Esophagus muscularis mucosa (tissue), 4 donors: ENCODE measurements at regions not wholly inside any gene's neighbourhood (a gene's known extent, or its start where the extent isn't known, plus 50 kb on each side); places are given as distances from the start of the nearest gene placed in this dataset.

ENCODE experiments used
- CTCF ChIP-seq, 3 experiments: fragments of 200-600 bp in 2 of 3; fragments of 450-650 bp in 1 of 3; sonication (generic) in 2 of 3; IDR thresholded peaks; one replicate each; pipeline ENCODE4 v1.5.1; 2017 to 2019; ENCODE audit warnings: antibody characterized with exemption in 3 of 3, mild to moderate bottlenecking in 2 of 3, moderate library complexity in 1 of 3
- EP300 ChIP-seq: sonication (generic); formaldehyde crosslinking; IDR thresholded peaks from one replicate; pipeline ENCODE4 v1.6.1; 2017; ENCODE audit warnings: antibody characterized with exemption
- POLR2A ChIP-seq: fragments of 450-650 bp; IDR thresholded peaks from one replicate; pipeline ENCODE4 v1.6.1; 2017; ENCODE audit warnings: antibody characterized with exemption, moderate library complexity, mild to moderate bottlenecking, low read depth

GRCh38 chr14:94844593-94845152, 74.8 kb upstream of the GSC start:
- TF ChIP-seq CTCF (IDR thresholded peaks at IDR 0.05) (no peak), POLR2A (no peak), EP300 (no peak)
